ENCODE measurements at regions not wholly inside any gene's neighbourhood (a gene's known extent, or its start where the extent isn't known, plus 50 kb on each side); places are given as distances from the start of the nearest gene placed in this dataset.

DNA sequence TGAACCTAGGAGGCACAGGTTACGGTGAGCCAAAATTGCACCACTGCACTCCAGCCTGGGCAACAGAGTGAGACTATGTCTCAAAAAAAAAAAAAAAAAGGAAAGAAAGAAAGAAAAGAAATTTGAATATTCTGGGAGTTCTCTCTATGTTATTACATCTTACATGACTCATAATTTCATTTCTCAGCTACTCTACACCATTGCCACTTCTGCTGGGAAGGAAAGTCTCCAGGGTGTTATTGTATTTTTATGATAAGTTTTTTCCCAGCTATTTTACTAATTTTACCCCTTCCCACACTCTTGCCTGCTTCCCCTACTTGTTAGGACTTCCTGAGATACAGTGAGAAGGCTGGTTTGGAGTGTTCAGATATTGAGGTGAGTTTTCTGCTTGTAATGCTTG lies 69.7 kb upstream of the UMPS start:
- H4K20me1 ChIP-seq (ENCODE audit: insufficient read depth, low read length, poor library complexity, severe bottlenecking) = no peaks in the 10 kb centered on the region
- no peaks in the 10 kb centered on the region for H3K27me3 ChIP-seq (ENCODE audit: insufficient read depth, low read length, poor library complexity, severe bottlenecking)
- H3K9me2 ChIP-seq (replicated peaks; ENCODE audit: low read depth, low read length) = no peaks in the 10 kb centered on the region
- no peak overlapping the region for H3K4me3 ChIP-seq (ENCODE audit: low read length, poor library complexity, severe bottlenecking)
- H3K4me2 ChIP-seq (ENCODE audit: low read depth, low read length, poor library complexity, severe bottlenecking) = no peak overlapping the region
- H2AFZ ChIP-seq (ENCODE audit: low read length) = no peak overlapping the region
- H3K4me1 ChIP-seq (ENCODE audit: insufficient read depth, low read length, poor library complexity, severe bottlenecking) = peaks cover 15% of the 10 kb centered on the region
- H3K9me3 ChIP-seq (ENCODE audit: insufficient read depth, low read depth, low read length) = no peaks in the 10 kb centered on the region
- H3K79me2 ChIP-seq (ENCODE audit: insufficient read depth, low read length) = no peaks in the 10 kb centered on the region
- H3F3A ChIP-seq (ENCODE audit: low read depth) = no peaks in the 10 kb centered on the region
- TF ChIP-seq, protein P1, sequence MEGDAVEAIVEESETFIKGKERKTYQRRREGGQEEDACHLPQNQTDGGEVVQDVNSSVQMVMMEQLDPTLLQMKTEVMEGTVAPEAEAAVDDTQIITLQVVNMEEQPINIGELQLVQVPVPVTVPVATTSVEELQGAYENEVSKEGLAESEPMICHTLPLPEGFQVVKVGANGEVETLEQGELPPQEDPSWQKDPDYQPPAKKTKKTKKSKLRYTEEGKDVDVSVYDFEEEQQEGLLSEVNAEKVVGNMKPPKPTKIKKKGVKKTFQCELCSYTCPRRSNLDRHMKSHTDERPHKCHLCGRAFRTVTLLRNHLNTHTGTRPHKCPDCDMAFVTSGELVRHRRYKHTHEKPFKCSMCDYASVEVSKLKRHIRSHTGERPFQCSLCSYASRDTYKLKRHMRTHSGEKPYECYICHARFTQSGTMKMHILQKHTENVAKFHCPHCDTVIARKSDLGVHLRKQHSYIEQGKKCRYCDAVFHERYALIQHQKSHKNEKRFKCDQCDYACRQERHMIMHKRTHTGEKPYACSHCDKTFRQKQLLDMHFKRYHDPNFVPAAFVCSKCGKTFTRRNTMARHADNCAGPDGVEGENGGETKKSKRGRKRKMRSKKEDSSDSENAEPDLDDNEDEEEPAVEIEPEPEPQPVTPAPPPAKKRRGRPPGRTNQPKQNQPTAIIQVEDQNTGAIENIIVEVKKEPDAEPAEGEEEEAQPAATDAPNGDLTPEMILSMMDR (conservative IDR thresholded peaks at IDR 0.05; ENCODE audit: low read length) = no peak
- TF ChIP-seq EZH2phosphoT487 (IDR thresholded peaks at IDR 0.05; ENCODE audit: borderline replicate concordance) = no peak
- H3K9ac ChIP-seq (ENCODE audit: low read depth, low read length, poor library complexity, severe bottlenecking) = no peak overlapping the region
- H3K36me3 ChIP-seq (ENCODE audit: insufficient read depth, low read length) = no peaks in the 10 kb centered on the region

GRCh38 chr3:124663690-124664089 lies 66.6 kb upstream of the UMPS start:
- Histone ChIP-seq H3K9ac (ENCODE audit: low read depth, low read length, poor library complexity, severe bottlenecking) (no peak overlapping the region), H3K4me1 (ENCODE audit: insufficient read depth, low read length, poor library complexity, severe bottlenecking) (peaks cover 3% of the 10 kb centered on the region), H2AFZ (ENCODE audit: low read length) (no peak overlapping the region), H4K20me1 (ENCODE audit: insufficient read depth, low read length, poor library complexity, severe bottlenecking) (no peaks in the 10 kb centered on the region), H3K27me3 (ENCODE audit: insufficient read depth, low read length, poor library complexity, severe bottlenecking) (no peaks in the 10 kb centered on the region), H3F3A (ENCODE audit: low read depth) (no peaks in the 10 kb centered on the region), H3K4me2 (ENCODE audit: low read depth, low read length, poor library complexity, severe bottlenecking) (no peak overlapping the region), H3K9me2 (replicated peaks; ENCODE audit: low read depth, low read length) (no peaks in the 10 kb centered on the region), H3K79me2 (ENCODE audit: insufficient read depth, low read length) (no peaks in the 10 kb centered on the region), H3K36me3 (ENCODE audit: insufficient read depth, low read length) (no peaks in the 10 kb centered on the region), H3K9me3 (ENCODE audit: insufficient read depth, low read depth, low read length) (no peaks in the 10 kb centered on the region), H3K4me3 (ENCODE audit: low read length, poor library complexity, severe bottlenecking) (no peak overlapping the region)
- no peak for TF ChIP-seq EZH2phosphoT487 (IDR thresholded peaks at IDR 0.05; ENCODE audit: borderline replicate concordance)
- TF ChIP-seq, protein P1 (conservative IDR thresholded peaks at IDR 0.05; ENCODE audit: low read length) = no peak

DNA sequence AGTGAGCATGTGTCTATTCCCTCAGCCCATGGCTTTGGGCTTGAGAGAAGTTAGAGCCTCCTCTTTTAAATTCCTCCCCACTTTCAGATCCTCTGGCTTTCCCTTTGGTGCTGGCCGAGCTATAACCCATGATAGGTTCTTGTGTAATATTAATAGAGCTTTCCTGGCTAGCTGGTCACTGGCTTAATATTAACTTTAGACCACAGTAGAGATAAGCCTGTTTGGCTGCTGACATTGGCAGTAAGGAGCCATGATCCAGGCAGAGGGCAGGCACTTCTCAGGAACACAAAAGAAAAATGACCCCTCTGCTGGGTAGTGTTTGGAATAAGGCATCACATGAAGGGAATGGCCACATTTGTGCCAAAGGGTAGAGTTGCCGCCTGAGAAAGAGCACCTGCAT lies 65.4 kb upstream of the UMPS start:
- no peak overlapping the region for H2AFZ ChIP-seq (ENCODE audit: low read length)
- H4K20me1 ChIP-seq (ENCODE audit: insufficient read depth, low read length, poor library complexity, severe bottlenecking) = no peaks in the 10 kb centered on the region
- H3K9me3 ChIP-seq (ENCODE audit: insufficient read depth, low read depth, low read length) = no peaks in the 10 kb centered on the region
- TF ChIP-seq, protein P1 (conservative IDR thresholded peaks at IDR 0.05; ENCODE audit: low read length) = no peak
- TF ChIP-seq EZH2phosphoT487 (IDR thresholded peaks at IDR 0.05; ENCODE audit: borderline replicate concordance) = no peak
- no peak overlapping the region for H3K9ac ChIP-seq (ENCODE audit: low read depth, low read length, poor library complexity, severe bottlenecking)
- H3K4me2 ChIP-seq (ENCODE audit: low read depth, low read length, poor library complexity, severe bottlenecking) = no peak overlapping the region
- no peaks in the 10 kb centered on the region for H3F3A ChIP-seq (ENCODE audit: low read depth)
- H3K36me3 ChIP-seq (ENCODE audit: insufficient read depth, low read length) = no peaks in the 10 kb centered on the region
- H3K79me2 ChIP-seq (ENCODE audit: insufficient read depth, low read length) = no peaks in the 10 kb centered on the region
- H3K27me3 ChIP-seq (ENCODE audit: insufficient read depth, low read length, poor library complexity, severe bottlenecking) = no peaks in the 10 kb centered on the region
- no peaks in the 10 kb centered on the region for H3K4me1 ChIP-seq (ENCODE audit: insufficient read depth, low read length, poor library complexity, severe bottlenecking)
- no peak overlapping the region for H3K4me3 ChIP-seq (ENCODE audit: low read length, poor library complexity, severe bottlenecking)
- H3K9me2 ChIP-seq (replicated peaks; ENCODE audit: low read depth, low read length) = no peaks in the 10 kb centered on the region

All from Loucy (cell line).